GM19468 (cell line): ENCODE measurements at regions not wholly inside any gene's neighbourhood (a gene's known extent, or its start where the extent isn't known, plus 50 kb on each side); places are given as distances from the start of the nearest gene placed in this dataset.
A peak's percentile ranks its signal among the peaks of the same experiment; 100 is the strongest.
"Not testable (repeated sequence)": the region's sequence is repeated elsewhere in the genome, so short reads cannot be mapped to it uniquely, and the experiment has no call there.

Experiments
- ATAC-seq: cut with Tn5 transposase; IDR thresholded peaks from one replicate; pipeline ENCODE4 v1.9.1; 2021; ENCODE audit warnings: mild to moderate bottlenecking, moderate library complexity, moderate number of reproducible peaks; ENCODE audit not compliant: unreplicated experiment; ENCODE audit errors: extremely low read depth

- no peak for ATAC-seq
Observed at GRCh38 chr15:91356083-91356482, 256.0 kb downstream of the SV2B start.

DNA sequence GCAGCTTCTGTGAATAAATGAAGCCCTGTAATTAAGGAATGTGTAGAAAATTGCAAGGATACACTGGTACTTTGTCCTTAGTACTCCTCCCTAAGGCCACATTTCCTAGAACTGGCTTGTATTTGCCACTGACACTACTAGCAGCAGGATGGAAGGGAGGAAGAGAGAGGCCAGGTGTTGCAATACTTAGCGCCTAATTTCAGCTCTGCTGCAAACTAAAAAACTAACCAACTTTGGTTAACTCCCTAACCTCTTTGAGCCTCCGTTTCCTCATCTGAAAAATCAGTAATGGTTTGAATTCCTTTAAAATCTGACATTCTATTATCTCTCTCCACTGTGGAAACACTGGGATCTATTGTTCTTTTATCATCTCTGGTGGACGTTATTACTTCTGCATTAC lies 257.0 kb downstream of the SV2B start:
- no peak for ATAC-seq

DNA sequence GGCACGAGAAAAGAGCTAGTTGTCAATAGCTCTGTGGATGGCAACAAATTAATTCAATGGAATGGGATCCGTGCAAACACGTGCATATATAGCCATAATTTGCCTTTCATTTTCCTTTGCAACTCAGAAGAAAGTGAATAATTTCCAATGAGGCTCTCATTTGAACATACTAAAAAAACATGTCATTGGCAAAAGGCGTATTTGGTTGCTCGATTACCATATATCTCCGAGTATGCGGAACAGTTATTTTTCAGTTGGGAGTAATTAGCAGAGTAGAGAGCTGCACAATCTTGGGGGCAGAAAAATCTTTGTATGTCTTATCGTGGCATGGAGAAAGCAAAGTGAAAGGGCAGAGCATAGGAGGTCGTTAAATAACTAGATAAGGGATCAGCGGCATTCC lies 257.4 kb downstream of the SV2B start:
- ATAC-seq = no peak

- no peak for ATAC-seq
Observed at GRCh38 chr15:91358405-91358804, 258.3 kb downstream of the SV2B start.

DNA sequence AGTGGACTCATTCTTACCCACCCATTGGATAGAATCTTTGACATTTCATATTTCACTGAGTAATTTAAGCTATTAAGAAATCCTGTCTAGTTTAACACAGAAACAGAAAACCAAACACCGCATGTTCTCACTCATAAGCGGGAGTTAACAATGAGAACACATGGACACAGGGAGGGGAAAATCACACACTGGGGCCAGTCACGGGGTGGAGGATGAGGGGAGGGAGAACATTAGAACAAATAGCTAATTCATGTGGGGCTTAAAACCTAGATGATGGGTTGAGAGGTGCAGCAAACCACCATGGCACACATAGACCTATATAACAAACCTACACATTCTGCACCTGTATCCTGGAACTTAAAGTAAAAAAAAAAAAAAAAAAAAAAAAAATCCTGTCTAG lies 261.6 kb downstream of the SV2B start:
- not testable (repeated sequence) for ATAC-seq

GRCh38 chr15:91366111-91366510 lies 266.1 kb downstream of the SV2B start:
- no peak for ATAC-seq

DNA sequence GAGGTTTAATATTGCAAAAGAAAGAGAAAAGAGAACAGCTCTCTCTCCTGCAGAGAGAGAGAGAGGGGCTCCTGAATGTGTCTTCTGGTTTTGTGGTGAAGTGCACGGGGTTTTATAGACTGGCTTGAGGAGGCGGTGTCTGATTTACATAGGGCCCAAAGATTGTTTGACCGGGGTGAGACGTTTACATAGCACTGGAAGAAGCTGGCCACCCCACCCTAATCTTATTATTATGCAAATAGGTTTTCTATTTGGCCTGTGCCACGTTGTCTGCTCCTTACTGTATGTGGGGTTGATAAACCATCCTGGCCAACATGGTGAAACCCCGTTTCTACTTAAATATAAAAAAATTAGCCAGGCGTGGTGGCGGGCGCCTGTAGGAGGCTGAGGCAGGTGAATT lies 268.6 kb downstream of the SV2B start:
- no peak for ATAC-seq

- ATAC-seq = no peak
Observed at GRCh38 chr15:91369823-91370222, 269.8 kb downstream of the SV2B start.

- ATAC-seq = not testable (repeated sequence)
Observed at GRCh38 chr15:91371345-91371744, 271.3 kb downstream of the SV2B start.

- no peak for ATAC-seq
Observed at GRCh38 chr15:91374336-91374735, 274.3 kb downstream of the SV2B start.

- ATAC-seq = no peak
Observed at GRCh38 chr15:91376038-91376437, 276.0 kb downstream of the SV2B start.

GRCh38 chr15:91380114-91380513 lies 280.1 kb downstream of the SV2B start:
- ATAC-seq = no peak

DNA sequence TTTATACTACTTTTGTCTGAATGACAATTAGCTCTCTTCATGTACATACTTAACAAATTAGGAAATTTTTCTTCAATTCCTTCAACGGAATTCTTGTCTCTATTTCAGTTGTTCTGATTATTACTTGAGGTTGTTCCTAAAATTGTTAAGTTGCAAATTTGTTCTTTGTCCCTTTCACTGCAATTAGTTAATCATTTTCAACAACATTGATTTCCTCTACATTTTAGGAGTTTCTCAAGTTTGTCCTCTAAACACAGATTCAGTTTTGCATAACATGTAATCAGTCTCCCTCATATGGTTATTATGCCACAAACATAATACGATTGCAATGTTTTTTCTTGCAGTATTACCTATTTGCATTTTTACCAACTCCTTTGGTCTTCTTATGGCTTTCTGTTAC lies 283.5 kb downstream of the SV2B start:
- no peak for ATAC-seq

DNA sequence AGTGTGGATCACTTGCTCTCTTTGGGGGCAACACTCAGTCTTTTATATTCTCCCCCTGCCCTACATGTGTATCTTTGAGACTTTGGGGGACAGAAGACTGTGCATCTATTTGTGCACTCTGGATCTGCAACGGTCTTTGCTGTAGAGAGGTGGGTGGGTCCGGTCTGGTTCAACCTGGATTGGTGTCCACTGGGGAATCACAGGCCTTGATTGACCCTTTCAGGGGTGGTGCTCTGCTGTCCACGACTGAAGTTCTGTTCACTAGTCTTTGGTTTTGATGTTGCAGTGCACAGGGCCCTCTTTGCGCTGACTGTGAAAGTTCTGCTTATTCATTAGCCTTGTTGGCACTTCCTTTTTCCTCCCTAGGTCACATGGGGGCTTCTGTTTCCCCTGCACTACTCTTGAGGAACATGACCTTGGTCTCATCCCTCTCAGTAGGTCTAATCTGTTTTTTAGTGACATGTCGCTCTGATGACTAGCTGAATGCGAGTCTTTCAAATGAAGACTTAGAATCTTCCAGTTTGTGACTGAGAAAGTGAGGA lies 284.2 kb downstream of the SV2B start:
- ATAC-seq = no peak

GRCh38 chr15:91385311-91385710 lies 285.3 kb downstream of the SV2B start:
- no peak for ATAC-seq

DNA sequence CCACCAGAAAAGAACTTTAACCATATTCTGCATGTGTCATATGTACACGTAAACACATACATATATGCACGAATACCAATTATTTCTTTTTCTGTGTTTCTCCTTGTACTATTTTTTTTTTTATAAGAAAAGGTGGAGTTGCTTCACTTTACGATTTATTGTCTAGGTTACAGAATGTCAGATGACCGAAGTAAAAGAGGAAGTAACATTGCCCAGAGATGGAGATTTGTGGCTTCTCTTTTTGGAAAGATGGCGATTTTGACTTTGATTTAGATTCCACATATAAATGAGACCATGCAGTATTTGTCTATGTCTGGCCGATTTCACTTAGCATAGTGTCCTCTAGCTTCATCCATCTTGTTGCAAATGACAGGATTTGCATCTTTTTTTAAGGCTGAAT lies 293.1 kb downstream of the SV2B start:
- ATAC-seq = no peak

- no peak for ATAC-seq
Observed at GRCh38 chr15:91400481-91400880, 300.4 kb downstream of the SV2B start.

GRCh38 chr15:91407269-91407889 lies 307.3 kb downstream of the SV2B start:
- peak; percentile 45 for ATAC-seq

DNA sequence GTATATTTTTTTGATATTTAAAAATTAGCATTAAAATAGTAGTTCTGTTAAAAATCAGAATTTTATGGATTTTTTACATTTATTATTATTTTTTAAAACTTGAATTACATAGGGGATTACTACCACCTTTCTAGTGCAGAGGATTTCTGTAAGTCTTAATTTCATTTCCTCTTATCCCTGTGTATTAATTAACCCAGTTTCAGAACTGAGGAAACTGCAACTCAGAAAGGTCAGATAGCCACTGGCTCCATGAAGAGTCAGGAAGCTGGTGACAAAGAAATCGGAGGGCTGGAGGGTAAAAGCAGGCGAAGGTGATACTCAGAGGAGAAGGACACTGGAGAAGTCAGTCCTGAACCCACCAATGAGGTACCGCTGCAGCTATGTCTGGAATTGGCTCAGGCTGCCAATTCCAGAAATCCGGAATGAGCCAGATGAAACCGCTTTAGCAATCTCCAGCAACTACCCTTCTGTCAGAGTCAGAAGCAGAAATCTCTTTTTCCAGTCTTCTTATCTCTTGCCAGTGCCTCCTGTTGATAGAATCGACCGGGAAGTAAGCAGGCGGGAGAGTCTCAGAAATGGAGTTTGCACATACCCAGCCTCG lies 308.5 kb downstream of the SV2B start:
- no peak for ATAC-seq

- ATAC-seq = no peak
Observed at GRCh38 chr15:91409387-91409786, 309.3 kb downstream of the SV2B start.

GRCh38 chr15:91411586-91411985 lies 311.5 kb downstream of the SV2B start:
- no peak for ATAC-seq
